ENCODE measurements at regions not wholly inside any gene's neighbourhood (a gene's known extent, or its start where the extent isn't known, plus 50 kb on each side); places are given as distances from the start of the nearest gene placed in this dataset.

DNA sequence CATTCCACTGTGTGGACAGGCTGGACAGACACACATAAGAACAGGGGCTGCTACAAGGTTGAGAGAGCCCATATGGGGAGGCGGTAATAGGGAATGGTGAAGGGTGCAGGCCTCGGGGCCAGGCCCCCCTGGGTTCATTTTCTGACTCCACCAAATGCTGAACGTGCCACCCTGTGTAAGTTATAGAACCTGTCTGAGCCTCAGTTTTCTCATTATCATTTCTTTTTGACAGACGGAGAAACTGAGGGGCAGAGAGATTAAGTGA lies 569.5 kb downstream of the PTPRU start:
- no peaks in the 10 kb centered on the region for H4K20me1 ChIP-seq (ENCODE audit: insufficient read depth)
- H3K27me3 ChIP-seq (ENCODE audit: insufficient read depth, low read depth, low read length): no peaks in the 10 kb centered on the region
- H3F3A ChIP-seq (ENCODE audit: insufficient read depth, low read length, poor library complexity, severe bottlenecking): no peaks in the 10 kb centered on the region
- H3K9ac ChIP-seq (ENCODE audit: low read length): no peak overlapping the region
- no peaks in the 10 kb centered on the region for H3K36me3 ChIP-seq (ENCODE audit: insufficient read depth, low read length)
- H3K4me3 ChIP-seq (ENCODE audit: low read length): no peak overlapping the region
- no peaks in the 10 kb centered on the region for H3K9me3 ChIP-seq (ENCODE audit: low read length)
- H3K4me2 ChIP-seq (ENCODE audit: low read length): no peak overlapping the region
- no peak overlapping the region for H2AFZ ChIP-seq (ENCODE audit: low read depth, low read length)
- no peaks in the 10 kb centered on the region for H3K9me2 ChIP-seq (ENCODE audit: insufficient read depth, low read length)
- H3K79me2 ChIP-seq (replicated peaks; ENCODE audit: insufficient read depth, low read length): no peaks in the 10 kb centered on the region
- TF ChIP-seq RAD21 (conservative IDR thresholded peaks at IDR 0.05) (no peak), POLR2AphosphoS5 (IDR thresholded peaks at IDR 0.05) (no peak), SMC3 (conservative IDR thresholded peaks at IDR 0.05; ENCODE audit: poor library complexity) (no peak), EP300 (conservative IDR thresholded peaks at IDR 0.05; ENCODE audit: poor library complexity, severe bottlenecking) (no peak), MXI1 (conservative IDR thresholded peaks at IDR 0.05; ENCODE audit: poor library complexity, severe bottlenecking) (no peak), EZH2 (IDR thresholded peaks at IDR 0.05; ENCODE audit: borderline replicate concordance, insufficient read depth, low read length, poor library complexity, severe bottlenecking) (no peak), TAF1 (IDR thresholded peaks at IDR 0.05; ENCODE audit: low read depth) (no peak)
- TF ChIP-seq, protein P1, sequence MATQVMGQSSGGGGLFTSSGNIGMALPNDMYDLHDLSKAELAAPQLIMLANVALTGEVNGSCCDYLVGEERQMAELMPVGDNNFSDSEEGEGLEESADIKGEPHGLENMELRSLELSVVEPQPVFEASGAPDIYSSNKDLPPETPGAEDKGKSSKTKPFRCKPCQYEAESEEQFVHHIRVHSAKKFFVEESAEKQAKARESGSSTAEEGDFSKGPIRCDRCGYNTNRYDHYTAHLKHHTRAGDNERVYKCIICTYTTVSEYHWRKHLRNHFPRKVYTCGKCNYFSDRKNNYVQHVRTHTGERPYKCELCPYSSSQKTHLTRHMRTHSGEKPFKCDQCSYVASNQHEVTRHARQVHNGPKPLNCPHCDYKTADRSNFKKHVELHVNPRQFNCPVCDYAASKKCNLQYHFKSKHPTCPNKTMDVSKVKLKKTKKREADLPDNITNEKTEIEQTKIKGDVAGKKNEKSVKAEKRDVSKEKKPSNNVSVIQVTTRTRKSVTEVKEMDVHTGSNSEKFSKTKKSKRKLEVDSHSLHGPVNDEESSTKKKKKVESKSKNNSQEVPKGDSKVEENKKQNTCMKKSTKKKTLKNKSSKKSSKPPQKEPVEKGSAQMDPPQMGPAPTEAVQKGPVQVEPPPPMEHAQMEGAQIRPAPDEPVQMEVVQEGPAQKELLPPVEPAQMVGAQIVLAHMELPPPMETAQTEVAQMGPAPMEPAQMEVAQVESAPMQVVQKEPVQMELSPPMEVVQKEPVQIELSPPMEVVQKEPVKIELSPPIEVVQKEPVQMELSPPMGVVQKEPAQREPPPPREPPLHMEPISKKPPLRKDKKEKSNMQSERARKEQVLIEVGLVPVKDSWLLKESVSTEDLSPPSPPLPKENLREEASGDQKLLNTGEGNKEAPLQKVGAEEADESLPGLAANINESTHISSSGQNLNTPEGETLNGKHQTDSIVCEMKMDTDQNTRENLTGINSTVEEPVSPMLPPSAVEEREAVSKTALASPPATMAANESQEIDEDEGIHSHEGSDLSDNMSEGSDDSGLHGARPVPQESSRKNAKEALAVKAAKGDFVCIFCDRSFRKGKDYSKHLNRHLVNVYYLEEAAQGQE (IDR thresholded peaks at IDR 0.05; ENCODE audit: borderline replicate concordance): no peak
- TF ChIP-seq, protein P2, sequence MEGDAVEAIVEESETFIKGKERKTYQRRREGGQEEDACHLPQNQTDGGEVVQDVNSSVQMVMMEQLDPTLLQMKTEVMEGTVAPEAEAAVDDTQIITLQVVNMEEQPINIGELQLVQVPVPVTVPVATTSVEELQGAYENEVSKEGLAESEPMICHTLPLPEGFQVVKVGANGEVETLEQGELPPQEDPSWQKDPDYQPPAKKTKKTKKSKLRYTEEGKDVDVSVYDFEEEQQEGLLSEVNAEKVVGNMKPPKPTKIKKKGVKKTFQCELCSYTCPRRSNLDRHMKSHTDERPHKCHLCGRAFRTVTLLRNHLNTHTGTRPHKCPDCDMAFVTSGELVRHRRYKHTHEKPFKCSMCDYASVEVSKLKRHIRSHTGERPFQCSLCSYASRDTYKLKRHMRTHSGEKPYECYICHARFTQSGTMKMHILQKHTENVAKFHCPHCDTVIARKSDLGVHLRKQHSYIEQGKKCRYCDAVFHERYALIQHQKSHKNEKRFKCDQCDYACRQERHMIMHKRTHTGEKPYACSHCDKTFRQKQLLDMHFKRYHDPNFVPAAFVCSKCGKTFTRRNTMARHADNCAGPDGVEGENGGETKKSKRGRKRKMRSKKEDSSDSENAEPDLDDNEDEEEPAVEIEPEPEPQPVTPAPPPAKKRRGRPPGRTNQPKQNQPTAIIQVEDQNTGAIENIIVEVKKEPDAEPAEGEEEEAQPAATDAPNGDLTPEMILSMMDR (IDR thresholded peaks at IDR 0.05; ENCODE audit: poor library complexity, severe bottlenecking): no peak
- H3K27ac ChIP-seq (ENCODE audit: low read length): no peak overlapping the region

- TF ChIP-seq, protein P2 (IDR thresholded peaks at IDR 0.05; ENCODE audit: poor library complexity, severe bottlenecking): no peak
- no peak for TF ChIP-seq MXI1 (conservative IDR thresholded peaks at IDR 0.05; ENCODE audit: poor library complexity, severe bottlenecking)
- TF ChIP-seq SMC3 (conservative IDR thresholded peaks at IDR 0.05; ENCODE audit: poor library complexity): no peak
- no peak for TF ChIP-seq RAD21 (conservative IDR thresholded peaks at IDR 0.05)
- no peak for TF ChIP-seq TAF1 (IDR thresholded peaks at IDR 0.05; ENCODE audit: low read depth)
- TF ChIP-seq EP300 (conservative IDR thresholded peaks at IDR 0.05; ENCODE audit: poor library complexity, severe bottlenecking): no peak
- TF ChIP-seq, protein P1 (IDR thresholded peaks at IDR 0.05; ENCODE audit: borderline replicate concordance): no peak
- no peak for TF ChIP-seq POLR2AphosphoS5 (IDR thresholded peaks at IDR 0.05)
- no peak for TF ChIP-seq EZH2 (IDR thresholded peaks at IDR 0.05; ENCODE audit: borderline replicate concordance, insufficient read depth, low read length, poor library complexity, severe bottlenecking)
- no peaks in the 10 kb centered on the region for H3K27me3 ChIP-seq (ENCODE audit: insufficient read depth, low read depth, low read length)
- H3K27ac ChIP-seq (ENCODE audit: low read length): no peak overlapping the region
- H3K9ac ChIP-seq (ENCODE audit: low read length): no peak overlapping the region
- no peak overlapping the region for H2AFZ ChIP-seq (ENCODE audit: low read depth, low read length)
- H3K9me3 ChIP-seq (ENCODE audit: low read length): no peaks in the 10 kb centered on the region
- H3K36me3 ChIP-seq (ENCODE audit: insufficient read depth, low read length): no peaks in the 10 kb centered on the region
- no peaks in the 10 kb centered on the region for H3K79me2 ChIP-seq (replicated peaks; ENCODE audit: insufficient read depth, low read length)
- H3K4me2 ChIP-seq (ENCODE audit: low read length): no peak overlapping the region
- no peaks in the 10 kb centered on the region for H3K9me2 ChIP-seq (ENCODE audit: insufficient read depth, low read length)
- no peaks in the 10 kb centered on the region for H3F3A ChIP-seq (ENCODE audit: insufficient read depth, low read length, poor library complexity, severe bottlenecking)
- H3K4me3 ChIP-seq (ENCODE audit: low read length): no peak overlapping the region
- H4K20me1 ChIP-seq (ENCODE audit: insufficient read depth): no peaks in the 10 kb centered on the region
Measured at GRCh38 chr1:29805122-29805895, 569.0 kb downstream of the PTPRU start.

Data from neural cell (in vitro differentiated cells).